Panc1 (cell line): ENCODE measurements at regions not wholly inside any gene's neighbourhood (a gene's known extent, or its start where the extent isn't known, plus 50 kb on each side); places are given as distances from the start of the nearest gene placed in this dataset.

Experiments
- ATAC-seq: fragments of 200-7000 bp; cut with Tn5 transposase; 2 replicates; pipeline ENCODE4 v1.9.1; 2020; ENCODE audit warnings: mild to moderate bottlenecking, moderate library complexity
- BruUV-seq: library from RNA; stranded (reverse); fragments of 400-500 nt; replicated peaks from 2 replicates; lab custom pipeline; 2021; lab: Mats Ljungman, UMichigan
- CTCF ChIA-PET: fragments of 300-600 bp; sonication (Branson Sonifier 250); formaldehyde crosslinking; loops from one replicate; lab custom pipeline; 2022; ENCODE audit warnings: antibody characterized with exemption; lab: Charles Lee
- POLR2A ChIA-PET: fragments of 300-600 bp; sonication (Branson Sonifier 250); formaldehyde crosslinking; loops from one replicate; lab custom pipeline; 2022; ENCODE audit warnings: antibody characterized with exemption; lab: Charles Lee
- DNase-seq: peaks from one replicate; pipeline ENCODE4 v3.0.0-alpha.2; 2010; ENCODE audit warnings: low read depth, low spot score
- H3K27ac ChIP-seq: 2 replicates; pipeline ENCODE4 v1.5.1; 2011; ENCODE audit warnings: mild to moderate bottlenecking, low read length, inconsistent platforms
- H3K27me3 ChIP-seq: fragments of 200-500 bp; sonication (Bioruptor generic); 2 replicates; pipeline ENCODE4 v1.6.0; 2014; ENCODE audit warnings: low read length, inconsistent platforms; ENCODE audit not compliant: control insufficient read depth, insufficient read depth
- H3K36me3 ChIP-seq: fragments of 200-500 bp; sonication (Bioruptor generic); 2 replicates; pipeline ENCODE4 v1.5.1; 2014; ENCODE audit warnings: inconsistent platforms, mild to moderate bottlenecking, low read length, moderate library complexity; ENCODE audit not compliant: control insufficient read depth, insufficient read depth
- H3K4me1 ChIP-seq: 2 replicates; pipeline ENCODE4 v1.5.1; 2011; ENCODE audit warnings: inconsistent platforms, mild to moderate bottlenecking, low read length, moderate library complexity; ENCODE audit not compliant: control insufficient read depth, insufficient read depth
- H3K4me3 ChIP-seq, 2 experiments: 2 replicates each; pipeline ENCODE4 v1.5.1; 2011 to 2012; ENCODE audit warnings: low read depth in 2 of 2, low read length in 2 of 2, mild to moderate bottlenecking in 2 of 2, inconsistent platforms in 1 of 2, moderate library complexity in 1 of 2
- H3K9me3 ChIP-seq: fragments of 200-500 bp; sonication (Bioruptor generic); 2 replicates; pipeline ENCODE4 v1.5.1; 2014; ENCODE audit warnings: low read depth, mild to moderate bottlenecking, inconsistent platforms, low read length, moderate library complexity; ENCODE audit not compliant: control insufficient read depth, insufficient read depth
- CTCF ChIP-seq: fragments of 450-650 bp; IDR thresholded peaks from 2 replicates; pipeline ENCODE4 v1.5.1; 2017; ENCODE audit warnings: mild to moderate bottlenecking
- POLR2AphosphoS5 ChIP-seq: IDR thresholded peaks from 2 replicates; pipeline ENCODE4 v1.6.1; 2012; ENCODE audit warnings: mild to moderate bottlenecking, low read depth, low read length, moderate library complexity
- REST ChIP-seq, 2 experiments: IDR thresholded peaks; 2 replicates each; pipeline ENCODE4 v1.6.1; 2011 to 2012; ENCODE audit warnings: low read depth in 2 of 2, control low read depth in 1 of 2, low read length in 1 of 2, mild to moderate bottlenecking in 1 of 2, moderate library complexity in 1 of 2; ENCODE audit not compliant: insufficient read depth in 1 of 2
- SIN3A ChIP-seq: IDR thresholded peaks from 2 replicates; pipeline ENCODE4 v1.6.1; 2012; ENCODE audit warnings: low read depth, mild to moderate bottlenecking, low read length, moderate library complexity, borderline replicate concordance; ENCODE audit not compliant: insufficient read depth
- TCF7L2 ChIP-seq: IDR thresholded peaks from 2 replicates; pipeline ENCODE4 v1.6.1; 2011; ENCODE audit warnings: mild to moderate bottlenecking, low read depth, low read length, inconsistent platforms
- in situ Hi-C: cut with HindIII; loops from 2 replicates; pipeline ENCODE4 v1.10.0; 2016; ENCODE audit warnings: low sequenced_read_pairs, low pct_unique_long_range_greater_than_20kb
- intact Hi-C: fragments of 100-400 bp; cut with micrococcal nuclease; formaldehyde crosslinking; loops from one replicate; pipeline ENCODE4 v1.10.0; 2022; ENCODE audit not compliant: unreplicated experiment

- no TSS peak for BruUV-seq
- DNase-seq = no peak
- H3K27ac ChIP-seq = no peak overlapping the region
- H3K4me3 ChIP-seq = no peak overlapping the region
- POLR2A ChIA-PET = no interaction called here
- no peaks in the 10 kb centered on the region for H3K27me3 ChIP-seq
- in situ Hi-C loops = no loop called here
- no peaks in the 10 kb centered on the region for H3K36me3 ChIP-seq
- H3K9me3 ChIP-seq = peaks cover 10% of the 10 kb centered on the region; the same call in 1 of the 2 replicates
- no peak for TF ChIP-seq TCF7L2
- TF ChIP-seq REST (IDR thresholded peaks at IDR 0.05; ENCODE audit: insufficient read depth in 1 of 2, low read depth in 2 of 2, low read length in 1 of 2) = no peak
- no peak for TF ChIP-seq SIN3A
- TF ChIP-seq CTCF = no peak
- TF ChIP-seq POLR2AphosphoS5 = no peak
- intact Hi-C loops = no loop called here
- ATAC-seq = no peak
- no peaks in the 10 kb centered on the region for H3K4me1 ChIP-seq
- CTCF ChIA-PET = no interaction called here
These were observed 148.7 kb upstream of the ADARB2 start for GRCh38 chr10:1886039-1886438.

GRCh38 chr10:1882728-1883127, 145.4 kb upstream of the ADARB2 start:
- H3K9me3 ChIP-seq = peaks cover 10% of the 10 kb centered on the region; the same call in 1 of the 2 replicates
- in situ Hi-C loops (no loop called here), intact Hi-C loops (no loop called here)
- DNase-seq = no peak
- no peaks in the 10 kb centered on the region for H3K36me3 ChIP-seq
- H3K4me1 ChIP-seq = no peaks in the 10 kb centered on the region
- POLR2A ChIA-PET = no interaction called here
- TF ChIP-seq POLR2AphosphoS5 = no peak
- no peak for TF ChIP-seq CTCF
- no peak for TF ChIP-seq REST (IDR thresholded peaks at IDR 0.05; ENCODE audit: insufficient read depth in 1 of 2, low read depth in 2 of 2, low read length in 1 of 2)
- no peak for TF ChIP-seq TCF7L2
- TF ChIP-seq SIN3A = no peak
- no peak overlapping the region for H3K27ac ChIP-seq
- no peak for ATAC-seq
- no peaks in the 10 kb centered on the region for H3K27me3 ChIP-seq
- BruUV-seq = no TSS peak
- no peak overlapping the region for H3K4me3 ChIP-seq
- CTCF ChIA-PET = no interaction called here
